H1 (cell line): ENCODE measurements at regions not wholly inside any gene's neighbourhood (a gene's known extent, or its start where the extent isn't known, plus 50 kb on each side); places are given as distances from the start of the nearest gene placed in this dataset.

Experiments
- CTCF ChIA-PET: fragments of 300-600 bp; sonication (Branson Sonifier 250); formaldehyde crosslinking; loops from one replicate; lab custom pipeline; 2021; ENCODE audit not compliant: partially characterized antibody; lab: Charles Lee
- POLR2A ChIA-PET: fragments of 300-600 bp; sonication (Branson Sonifier 250); formaldehyde crosslinking; loops from one replicate; lab custom pipeline; 2021; ENCODE audit warnings: inconsistent platforms; ENCODE audit not compliant: partially characterized antibody; lab: Charles Lee
- DNase-seq, 2 experiments: peaks; one replicate each; pipeline versions ENCODE4 v3.0.0 to v3.0.0-alpha.2; 2010 to 2022; ENCODE audit warnings: low spot score in 2 of 2, low read depth in 1 of 2, mixed read lengths in 1 of 2
- FAIRE-seq: peaks from 2 replicates; lab custom pipeline; 2011; peaks lifted over from hg19 to GRCh38; lab: Jason Lieb, UNC
- H2AFZ ChIP-seq: 2 replicates; pipeline ENCODE4 v1.8.1; 2012; ENCODE audit warnings: low read length, inconsistent platforms
- H2AK5ac ChIP-seq: 2 replicates; pipeline ENCODE4 v1.6.1; 2013; ENCODE audit warnings: low read depth, low read length
- H2BK120ac ChIP-seq: replicated peaks from 2 replicates; pipeline ENCODE3; 2013; ENCODE audit warnings: low read depth, low read length, inconsistent platforms
- H2BK12ac ChIP-seq: 2 replicates; pipeline ENCODE4 v1.6.1; 2013; ENCODE audit warnings: low read depth, low read length
- H2BK15ac ChIP-seq: 2 replicates; pipeline ENCODE4 v1.6.1; 2013; ENCODE audit warnings: low read length
- H2BK20ac ChIP-seq: 2 replicates; pipeline ENCODE4 v1.6.1; 2013; ENCODE audit warnings: low read length
- H2BK5ac ChIP-seq: 2 replicates; pipeline ENCODE4 v1.6.1; 2013; ENCODE audit warnings: low read depth, low read length
- H3K14ac ChIP-seq: 2 replicates; pipeline ENCODE4 v1.6.1; 2013; ENCODE audit warnings: inconsistent platforms; ENCODE audit not compliant: insufficient read length
- H3K18ac ChIP-seq: 2 replicates; pipeline ENCODE4 v1.6.1; 2013; ENCODE audit warnings: low read length; ENCODE audit errors: extremely low read depth
- H3K23ac ChIP-seq: 2 replicates; pipeline ENCODE4 v1.6.1; 2013; ENCODE audit warnings: inconsistent platforms; ENCODE audit not compliant: insufficient read length
- H3K23me2 ChIP-seq: 2 replicates; pipeline ENCODE4 v1.6.1; 2013; ENCODE audit warnings: low read depth, low read length
- H3K27ac ChIP-seq: 2 replicates; pipeline ENCODE4 v1.6.1; 2011; ENCODE audit warnings: low read depth, low read length, inconsistent platforms
- H3K27me3 ChIP-seq, 4 experiments: replicated peaks in 1 of 4; 1 replicate in 1 of 4; 2 replicates in 3 of 4; pipeline versions ENCODE4 v1.6.1 to v1.8.1; 2011 to 2013; ENCODE audit warnings: low read length in 3 of 4, mild to moderate bottlenecking in 3 of 4, inconsistent platforms in 2 of 4, mixed read lengths in 2 of 4, moderate library complexity in 1 of 4; ENCODE audit not compliant: control insufficient read depth in 3 of 4, insufficient read depth in 3 of 4; ENCODE audit errors: extremely low read depth in 1 of 4
- H3K36me3 ChIP-seq, 4 experiments: 2 replicates each; pipeline versions ENCODE4 v1.6.1 to v1.8.1; 2011 to 2013; ENCODE audit warnings: mild to moderate bottlenecking in 4 of 4, low read length in 3 of 4, moderate library complexity in 2 of 4, control low read depth in 1 of 4, inconsistent platforms in 1 of 4; ENCODE audit not compliant: insufficient read depth in 4 of 4, control insufficient read depth in 2 of 4
- H3K4ac ChIP-seq: replicated peaks from 2 replicates; pipeline ENCODE3; 2013; ENCODE audit warnings: low read length, low read depth, mixed read lengths, inconsistent platforms; ENCODE audit not compliant: insufficient read length
- H3K4me1 ChIP-seq, 4 experiments: replicated peaks in 1 of 4; 1 replicate in 1 of 4; 2 replicates in 3 of 4; pipeline versions ENCODE4 v1.6.1 to v1.8.1; 2011 to 2013; ENCODE audit warnings: low read length in 3 of 4, inconsistent platforms in 2 of 4, mixed read lengths in 1 of 4; ENCODE audit not compliant: insufficient read depth in 4 of 4, control insufficient read depth in 3 of 4
- H3K4me2 ChIP-seq, 2 experiments: 2 replicates each; pipeline versions ENCODE4 v1.6.1 to v1.8.1; 2011 to 2013; ENCODE audit warnings: low read depth in 2 of 2, low read length in 2 of 2, control low read depth in 1 of 2, inconsistent platforms in 1 of 2, mild to moderate bottlenecking in 1 of 2; ENCODE audit not compliant: insufficient read depth in 1 of 2
- H3K4me3 ChIP-seq, 4 experiments: fragments of 200-600, 300-600 bp in 1 of 4; sonication (generic), shearing (Covaris generic), sonication (Bioruptor Twin) in 1 of 4; 2 replicates each; pipeline versions ENCODE4 v1.5.1 to v1.8.1; 2011 to 2016; ENCODE audit warnings: low read length in 4 of 4, low read depth in 3 of 4, control low read depth in 2 of 4, inconsistent platforms in 2 of 4, mild to moderate bottlenecking in 2 of 4, mixed read lengths in 1 of 4, moderate library complexity in 1 of 4; ENCODE audit not compliant: insufficient read depth in 2 of 4; ENCODE audit errors: extremely low read depth in 1 of 4
- H3K56ac ChIP-seq: replicated peaks from 2 replicates; pipeline ENCODE3; 2013; ENCODE audit warnings: low read depth, mild to moderate bottlenecking, mixed read lengths, low read length, inconsistent platforms; ENCODE audit not compliant: insufficient read length
- H3K79me1 ChIP-seq: 2 replicates; pipeline ENCODE4 v1.6.1; 2013; ENCODE audit warnings: low read depth, low read length, control low read depth
- H3K79me2 ChIP-seq, 2 experiments: 2 replicates each; pipeline versions ENCODE4 v1.6.1 to v1.8.1; 2012 to 2013; ENCODE audit warnings: low read length in 2 of 2, mild to moderate bottlenecking in 2 of 2, inconsistent platforms in 1 of 2; ENCODE audit not compliant: insufficient read depth in 2 of 2, control insufficient read depth in 1 of 2
- H3K9ac ChIP-seq, 4 experiments: replicated peaks in 1 of 4; 1 replicate in 1 of 4; 2 replicates in 3 of 4; pipeline versions ENCODE4 v1.6.1 to v1.8.1; 2011 to 2013; ENCODE audit warnings: low read depth in 3 of 4, low read length in 3 of 4, control low read depth in 2 of 4, mild to moderate bottlenecking in 2 of 4, moderate library complexity in 2 of 4, inconsistent platforms in 1 of 4; ENCODE audit errors: extremely low read depth in 1 of 4
- H3K9me3 ChIP-seq, 2 experiments: 2 replicates each; pipeline versions ENCODE4 v1.6.1 to v1.8.1; 2012 to 2013; ENCODE audit warnings: mild to moderate bottlenecking in 2 of 2, moderate library complexity in 2 of 2, control low read depth in 1 of 2, inconsistent platforms in 1 of 2, low read depth in 1 of 2, low read length in 1 of 2, mixed read lengths in 1 of 2; ENCODE audit not compliant: insufficient read depth in 2 of 2
- H4K20me1 ChIP-seq, 2 experiments: replicated peaks in 1 of 2; 2 replicates each; pipeline versions ENCODE3 to v1.8.1; 2011 to 2013; ENCODE audit warnings: inconsistent platforms in 2 of 2, low read length in 2 of 2, mild to moderate bottlenecking in 1 of 2; ENCODE audit not compliant: insufficient read depth in 2 of 2, control insufficient read depth in 1 of 2
- H4K5ac ChIP-seq: 2 replicates; pipeline ENCODE4 v1.6.1; 2013; ENCODE audit warnings: low read length, low read depth, mixed read lengths, inconsistent platforms; ENCODE audit not compliant: insufficient read length
- H4K8ac ChIP-seq: 2 replicates; pipeline ENCODE4 v1.8.0; 2013; ENCODE audit warnings: mild to moderate bottlenecking, moderate library complexity, low read length, inconsistent platforms; ENCODE audit not compliant: insufficient read depth; ENCODE audit errors: extremely low read depth
- H4K91ac ChIP-seq: replicated peaks from 2 replicates; pipeline ENCODE3; 2013; ENCODE audit warnings: low read length, mixed read lengths, inconsistent platforms; ENCODE audit not compliant: insufficient read length
- ASH2L ChIP-seq: fragments of 200-600, 300-600 bp; sonication (generic); IDR thresholded peaks from one replicate; pipeline ENCODE4 v1.7.1; 2017; ENCODE audit warnings: low read length
- WGBS, 2 experiments: shearing (Covaris generic) in 1 of 2; methylation state at CpG; one replicate each; pipeline versions ENCODE4 v1.1.6 to v1.1.7; 2013 to 2015; ENCODE audit warnings: low lambda C conversion rate in 2 of 2, mixed read lengths in 2 of 2, inconsistent platforms in 1 of 2, low coverage in 1 of 2, missing lambda C conversion rate in 1 of 2; ENCODE audit not compliant: insufficient replicate concordance in 2 of 2, insufficient coverage in 1 of 2, insufficient read length in 1 of 2; ENCODE audit errors: extremely low coverage in 1 of 2, missing lambda C conversion rate in 1 of 2; 5-methylcytosine and 5-hydroxymethylcytosine counted together

DNA sequence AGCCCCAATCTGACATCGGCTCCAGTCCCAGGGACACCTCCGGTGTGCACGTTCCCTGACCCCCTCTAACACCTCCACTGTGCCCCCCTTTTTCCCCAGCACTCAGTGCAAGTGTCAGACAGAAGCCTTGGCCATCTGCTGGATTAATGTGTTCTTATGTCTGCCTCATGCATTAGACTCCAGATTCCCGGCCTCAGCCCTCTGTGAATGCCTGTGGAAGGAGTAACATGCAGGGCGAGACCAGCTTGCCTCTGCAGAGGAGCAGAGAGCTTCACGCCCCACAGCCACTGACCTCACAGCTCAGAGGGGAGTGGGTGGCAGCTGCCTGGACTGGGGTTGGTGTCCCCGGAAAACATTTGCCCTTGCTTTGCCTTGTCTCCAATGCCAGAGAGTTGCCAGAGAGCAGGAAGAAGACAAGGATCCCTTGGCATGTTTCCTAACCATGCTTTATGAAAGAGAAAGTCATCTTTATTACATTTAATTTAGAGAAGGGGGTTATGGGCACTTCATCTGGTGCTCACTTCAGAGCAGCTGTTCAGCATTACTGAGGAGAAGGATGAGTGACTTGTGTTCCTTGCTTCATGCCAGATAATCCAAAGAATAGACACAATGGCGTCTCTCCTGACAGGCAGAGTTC is 91.6 kb upstream of the CXCL12 start:
- Histone ChIP-seq H3K27ac (no peak overlapping the region), H3K23me2 (no peaks in the 10 kb centered on the region), H3K36me3 (no peaks in the 10 kb centered on the region), H3K9ac (no peak overlapping the region), H3K27me3 (no peaks in the 10 kb centered on the region), H4K5ac (no peak overlapping the region), H2BK15ac (no peak overlapping the region), H3K79me2 (no peaks in the 10 kb centered on the region), H2BK5ac (no peak overlapping the region), H3K18ac (no peak overlapping the region), H3K14ac (no peak overlapping the region), H3K4me2 (no peak overlapping the region), H4K20me1 (no peaks in the 10 kb centered on the region), H4K91ac (no peak overlapping the region), H3K4ac (no peak overlapping the region), H3K4me3 (no peak overlapping the region), H3K4me1 (no peaks in the 10 kb centered on the region), H4K8ac (no peak overlapping the region), H3K79me1 (no peaks in the 10 kb centered on the region), H2AFZ (no peak overlapping the region), H2AK5ac (no peak overlapping the region), H2BK120ac (no peak overlapping the region), H2BK12ac (no peak overlapping the region), H3K23ac (no peak overlapping the region)
- DNase-seq: no peak
- FAIRE-seq: no peak
- WGBS, 2 experiments: 86% methylated on average over 8 of the region's 8 CpGs; no CpG with 5 or more reads in 1 of the 2 experiments
- CTCF ChIA-PET: interaction anchor here (1.2 kb wide), 1 partner anchor 787 kb away, joined by 3 read pairs; no protein-coding TSS in a partner anchor
- POLR2A ChIA-PET: no interaction called here
- TF ChIP-seq ASH2L: no peak
- TF ChIP-seq, all 59 proteins: peak for 0
- Histone ChIP-seq H2BK20ac (no peak overlapping the region), H3K56ac (no peak overlapping the region), H3K9me3 (no peaks in the 10 kb centered on the region; a peak in 1 of 4 replicates)
